ENCODE measurements at regions not wholly inside any gene's neighbourhood (a gene's known extent, or its start where the extent isn't known, plus 50 kb on each side); places are given as distances from the start of the nearest gene placed in this dataset.

DNA sequence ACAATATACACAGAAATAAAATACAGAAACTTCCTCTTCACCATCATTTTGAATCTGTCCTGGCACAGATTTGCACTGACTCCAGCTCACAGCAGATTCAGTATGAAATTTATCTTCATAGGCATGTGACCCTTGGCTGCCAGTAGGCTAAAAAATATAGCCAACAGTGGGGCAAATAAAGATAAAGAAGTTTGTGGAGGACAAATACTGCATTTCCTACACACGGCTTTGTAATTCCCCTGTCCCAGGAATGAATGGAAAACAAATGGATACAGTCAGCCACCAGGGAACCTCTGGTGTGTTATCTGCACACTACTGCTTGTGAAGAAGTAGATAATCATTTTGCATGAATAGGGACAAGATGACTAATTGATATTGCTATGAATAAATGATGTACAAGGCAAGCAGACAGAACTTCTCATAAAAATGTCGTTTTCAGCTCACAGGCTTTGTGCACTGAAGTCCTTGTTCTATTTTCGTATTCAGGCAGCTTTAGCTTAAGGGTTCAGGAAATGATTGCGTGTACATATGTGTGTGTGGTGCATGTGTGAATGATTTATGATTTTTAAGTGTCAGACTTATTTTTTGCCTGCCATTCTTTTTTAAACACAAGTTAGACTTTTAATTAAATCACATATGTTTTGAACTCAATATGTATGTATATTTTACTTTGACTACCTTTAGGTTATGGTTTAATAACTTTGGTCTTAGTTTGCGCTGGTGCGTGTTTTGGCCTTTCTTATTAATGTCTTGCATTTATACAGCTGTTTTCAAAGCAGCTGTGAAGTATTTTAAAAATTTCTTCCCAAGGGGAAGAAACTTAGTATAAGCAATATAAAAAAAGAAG is 543.8 kb upstream of the JAG1 start:
- no peak for DNase-seq
- H3K4me3 Mint-ChIP-seq, result no peak overlapping the region
- ChIA-PET POLR2A (no interaction called here), CTCF (no interaction called here)
- H3K27me3 Mint-ChIP-seq, result no peaks in the 10 kb centered on the region
- intact Hi-C loops (cut with micrococcal nuclease), result no loop called here
- H3K4me1 Mint-ChIP-seq, result no peaks in the 10 kb centered on the region
- H3K27ac Mint-ChIP-seq, result no peak overlapping the region
- no peaks in the 10 kb centered on the region for H3K36me3 Mint-ChIP-seq (ENCODE audit: low read depth)
- no peak for ATAC-seq (ENCODE audit: low read depth)
- TF ChIP-seq, protein P1, sequence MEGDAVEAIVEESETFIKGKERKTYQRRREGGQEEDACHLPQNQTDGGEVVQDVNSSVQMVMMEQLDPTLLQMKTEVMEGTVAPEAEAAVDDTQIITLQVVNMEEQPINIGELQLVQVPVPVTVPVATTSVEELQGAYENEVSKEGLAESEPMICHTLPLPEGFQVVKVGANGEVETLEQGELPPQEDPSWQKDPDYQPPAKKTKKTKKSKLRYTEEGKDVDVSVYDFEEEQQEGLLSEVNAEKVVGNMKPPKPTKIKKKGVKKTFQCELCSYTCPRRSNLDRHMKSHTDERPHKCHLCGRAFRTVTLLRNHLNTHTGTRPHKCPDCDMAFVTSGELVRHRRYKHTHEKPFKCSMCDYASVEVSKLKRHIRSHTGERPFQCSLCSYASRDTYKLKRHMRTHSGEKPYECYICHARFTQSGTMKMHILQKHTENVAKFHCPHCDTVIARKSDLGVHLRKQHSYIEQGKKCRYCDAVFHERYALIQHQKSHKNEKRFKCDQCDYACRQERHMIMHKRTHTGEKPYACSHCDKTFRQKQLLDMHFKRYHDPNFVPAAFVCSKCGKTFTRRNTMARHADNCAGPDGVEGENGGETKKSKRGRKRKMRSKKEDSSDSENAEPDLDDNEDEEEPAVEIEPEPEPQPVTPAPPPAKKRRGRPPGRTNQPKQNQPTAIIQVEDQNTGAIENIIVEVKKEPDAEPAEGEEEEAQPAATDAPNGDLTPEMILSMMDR (IDR thresholded peaks at IDR 0.05), result no peak
- no peaks in the 10 kb centered on the region for H3K9me3 Mint-ChIP-seq

DNA sequence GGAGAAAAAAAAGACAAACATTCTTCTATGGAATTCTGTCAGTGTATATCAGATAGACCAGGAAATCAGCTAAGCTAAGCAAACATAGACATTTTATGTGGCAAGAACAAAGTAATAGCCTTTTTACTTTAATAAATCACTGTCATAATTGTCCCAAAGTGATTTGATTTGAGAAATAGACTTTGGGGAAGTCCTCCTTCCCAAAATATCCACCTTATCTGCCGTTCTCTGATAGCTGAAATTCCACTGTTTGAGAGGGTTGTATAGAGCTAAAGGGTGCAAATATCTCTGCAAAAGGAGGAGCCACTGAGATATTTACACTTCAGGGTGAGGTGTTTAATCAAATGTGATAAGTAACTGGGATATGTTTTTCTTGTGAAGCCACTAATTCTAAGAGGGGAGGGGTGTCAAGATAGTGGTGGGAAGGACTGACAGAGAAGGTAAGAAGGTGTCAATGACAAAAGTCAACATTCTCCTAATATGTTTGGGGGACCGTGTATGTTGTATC is 544.4 kb upstream of the JAG1 start:
- Mint-ChIP-seq H3K4me1 (no peaks in the 10 kb centered on the region), H3K27ac (no peak overlapping the region), H3K9me3 (no peaks in the 10 kb centered on the region), H3K4me3 (no peak overlapping the region), H3K27me3 (no peaks in the 10 kb centered on the region), H3K36me3 (ENCODE audit: low read depth) (no peaks in the 10 kb centered on the region)
- DNase-seq, result no peak
- ChIA-PET CTCF (no interaction called here), POLR2A (no interaction called here)
- ATAC-seq (ENCODE audit: low read depth), result no peak
- TF ChIP-seq, protein P1 (IDR thresholded peaks at IDR 0.05), result no peak
- intact Hi-C loops (cut with micrococcal nuclease), result no loop called here

DNA sequence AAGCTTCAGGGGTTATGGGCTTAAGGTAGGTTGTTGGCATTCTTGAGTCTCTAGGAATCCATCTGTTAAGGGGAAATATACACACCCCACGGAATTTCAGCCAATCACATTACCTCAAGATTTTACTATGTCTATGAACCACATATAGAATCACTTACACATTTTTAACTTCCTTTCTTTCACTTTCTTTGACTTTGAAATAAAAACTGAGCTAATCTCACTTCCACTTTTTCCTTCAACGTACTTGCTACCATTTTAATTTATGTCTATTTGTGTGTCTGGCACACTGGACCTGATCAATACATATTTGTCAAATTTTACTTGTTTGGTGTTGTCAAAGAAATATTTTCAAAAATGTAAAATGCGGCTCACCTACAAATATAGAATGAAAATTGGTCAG is 545.4 kb upstream of the JAG1 start:
- TF ChIP-seq, protein P1 (IDR thresholded peaks at IDR 0.05), result no peak
- Mint-ChIP-seq H3K27ac (no peak overlapping the region), H3K36me3 (ENCODE audit: low read depth) (no peaks in the 10 kb centered on the region), H3K27me3 (no peaks in the 10 kb centered on the region), H3K4me1 (no peaks in the 10 kb centered on the region), H3K4me3 (no peak overlapping the region), H3K9me3 (no peaks in the 10 kb centered on the region)
- ChIA-PET POLR2A (no interaction called here), CTCF (no interaction called here)
- ATAC-seq (ENCODE audit: low read depth), result no peak
- no peak for DNase-seq
- intact Hi-C loops (cut with micrococcal nuclease), result no loop called here

DNA sequence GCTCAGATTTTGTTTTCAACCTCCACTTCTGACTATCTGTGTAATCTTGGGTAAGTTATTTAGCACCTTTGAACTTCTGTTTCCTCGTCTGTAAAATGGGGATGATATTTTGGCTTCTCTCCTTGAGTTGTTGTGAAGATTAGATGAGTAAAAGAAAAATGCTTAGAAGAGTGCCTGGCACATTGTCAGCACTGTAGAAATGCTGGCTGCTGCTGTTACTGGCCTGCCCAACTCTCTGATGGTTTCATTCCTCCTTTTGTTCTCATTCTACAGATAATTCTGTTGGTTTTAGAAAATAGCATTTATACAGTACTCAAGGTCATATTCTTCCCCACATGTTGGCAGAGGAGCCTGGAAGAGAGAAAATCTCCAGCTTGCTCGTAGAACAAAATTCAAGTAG is 547.2 kb upstream of the JAG1 start:
- no peaks in the 10 kb centered on the region for H3K9me3 Mint-ChIP-seq
- POLR2A ChIA-PET, result no interaction called here
- intact Hi-C loops (cut with micrococcal nuclease), result no loop called here

DNA sequence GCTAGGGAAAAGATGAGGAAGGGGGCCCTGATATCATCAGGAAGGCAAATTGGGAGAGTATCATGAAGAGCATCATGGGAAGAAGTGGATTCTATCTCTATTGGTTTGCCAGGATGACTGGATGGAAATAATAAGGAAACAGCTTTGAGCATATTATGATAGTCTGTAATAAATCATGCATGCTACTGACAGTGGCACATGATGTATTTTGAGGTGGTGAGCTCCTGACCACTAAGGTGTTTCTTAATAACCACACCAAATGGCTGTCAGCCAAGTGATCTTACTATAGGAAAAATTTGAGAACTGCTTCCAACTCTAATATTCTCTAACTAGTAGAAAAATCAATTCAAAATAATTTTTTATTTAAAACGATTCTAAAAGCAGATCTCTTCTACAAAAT is 548.4 kb upstream of the JAG1 start:
- TF ChIP-seq, protein P1 (IDR thresholded peaks at IDR 0.05), result no peak
- ChIA-PET POLR2A (no interaction called here), CTCF (no interaction called here)
- no peak overlapping the region for H3K27ac Mint-ChIP-seq
- no peaks in the 10 kb centered on the region for H3K4me1 Mint-ChIP-seq
- ATAC-seq (ENCODE audit: low read depth), result no peak
- no peaks in the 10 kb centered on the region for H3K36me3 Mint-ChIP-seq (ENCODE audit: low read depth)
- DNase-seq, result no peak
- no peak overlapping the region for H3K4me3 Mint-ChIP-seq
- H3K27me3 Mint-ChIP-seq, result no peaks in the 10 kb centered on the region
- intact Hi-C loops (cut with micrococcal nuclease), result no loop called here
- H3K9me3 Mint-ChIP-seq, result no peaks in the 10 kb centered on the region

More for the DNA sequence above, 547.2 kb upstream of the JAG1 start:
- DNase-seq (no peak), ATAC-seq (ENCODE audit: low read depth) (no peak)
- H3K4me1 Mint-ChIP-seq, result no peaks in the 10 kb centered on the region
- no peak overlapping the region for H3K4me3 Mint-ChIP-seq
- CTCF ChIA-PET, result no interaction called here
- H3K36me3 Mint-ChIP-seq (ENCODE audit: low read depth), result no peaks in the 10 kb centered on the region
- H3K27me3 Mint-ChIP-seq, result no peaks in the 10 kb centered on the region
- no peak overlapping the region for H3K27ac Mint-ChIP-seq
- TF ChIP-seq, protein P1 (IDR thresholded peaks at IDR 0.05), result no peak

Measured in activated B cell treated with CpG ODN at 0.5 μM for 24 hours (primary cell).